HG02970 (cell line): ENCODE measurements at regions not wholly inside any gene's neighbourhood (a gene's known extent, or its start where the extent isn't known, plus 50 kb on each side); places are given as distances from the start of the nearest gene placed in this dataset.
"Not testable (repeated sequence)": the region's sequence is repeated elsewhere in the genome, so short reads cannot be mapped to it uniquely, and the experiment has no call there.

ENCODE experiments used
- ATAC-seq: cut with Tn5 transposase; IDR thresholded peaks from one replicate; pipeline ENCODE4 v1.9.1; 2021; ENCODE audit warnings: mild to moderate bottlenecking, moderate library complexity, moderate number of reproducible peaks; ENCODE audit not compliant: unreplicated experiment, low FRiP score

DNA sequence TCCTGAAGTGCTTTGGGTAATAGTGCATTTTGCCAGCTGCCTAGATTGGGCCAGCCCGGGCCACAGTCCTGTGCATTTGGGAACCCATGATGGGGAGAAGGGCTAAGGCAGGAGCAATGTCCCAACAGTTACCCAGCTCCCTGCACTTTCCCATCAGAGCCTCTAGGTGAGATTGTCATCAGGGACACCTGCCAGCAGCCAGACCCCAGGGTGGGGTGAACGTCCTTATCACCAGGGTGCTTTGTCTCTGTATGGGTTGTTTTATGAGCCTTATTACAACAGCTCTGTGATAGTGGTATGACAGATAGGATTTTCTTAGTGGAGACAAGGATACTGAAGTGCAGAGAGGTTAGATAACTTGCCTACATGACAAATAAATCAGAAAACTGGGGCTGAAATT, 365.7 kb downstream of the OSTF1 start:
- ATAC-seq: no peak

DNA sequence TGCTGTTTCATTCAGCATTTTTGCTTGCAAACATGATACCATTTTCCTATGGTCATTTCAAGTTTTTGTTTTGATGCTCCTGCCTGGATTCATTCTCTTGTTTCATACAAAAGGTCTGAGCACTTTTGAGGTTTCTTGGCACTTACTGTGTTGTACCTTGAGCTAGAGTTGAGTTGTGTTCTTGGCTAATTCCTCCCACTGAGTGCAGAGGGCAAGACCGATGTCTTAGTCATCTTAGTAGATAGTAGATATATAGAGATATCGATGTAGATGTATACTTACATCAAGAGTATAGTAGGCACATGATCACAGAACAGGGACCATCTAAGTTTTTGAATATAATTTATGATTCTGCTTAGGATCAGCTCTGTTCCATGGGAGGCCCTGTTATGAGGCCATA, 366.6 kb downstream of the OSTF1 start:
- no peak for ATAC-seq

DNA sequence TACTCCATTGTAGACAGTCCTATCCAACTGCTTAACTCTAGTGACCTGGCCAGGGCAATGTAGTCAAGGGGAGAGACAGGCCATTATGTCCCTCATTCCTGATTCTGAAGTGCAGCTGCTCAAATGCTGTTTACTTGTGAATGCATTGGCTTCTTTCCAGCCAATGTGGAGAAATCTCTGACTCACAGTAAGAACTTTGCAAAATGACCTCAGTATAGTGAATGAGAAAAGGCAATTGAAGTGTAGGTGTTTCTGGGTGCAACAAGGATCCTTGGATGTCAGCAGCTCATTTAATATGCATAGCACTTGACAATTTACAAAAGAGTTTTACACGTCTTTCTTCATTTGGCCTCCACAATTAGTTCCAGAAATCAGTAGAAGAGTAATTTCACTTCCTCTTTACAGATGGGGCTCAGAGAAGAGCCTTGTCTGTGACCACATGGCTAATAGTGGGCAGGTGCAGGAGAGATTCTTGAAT, 367.2 kb downstream of the OSTF1 start:
- peak; percentile 90 for ATAC-seq

DNA sequence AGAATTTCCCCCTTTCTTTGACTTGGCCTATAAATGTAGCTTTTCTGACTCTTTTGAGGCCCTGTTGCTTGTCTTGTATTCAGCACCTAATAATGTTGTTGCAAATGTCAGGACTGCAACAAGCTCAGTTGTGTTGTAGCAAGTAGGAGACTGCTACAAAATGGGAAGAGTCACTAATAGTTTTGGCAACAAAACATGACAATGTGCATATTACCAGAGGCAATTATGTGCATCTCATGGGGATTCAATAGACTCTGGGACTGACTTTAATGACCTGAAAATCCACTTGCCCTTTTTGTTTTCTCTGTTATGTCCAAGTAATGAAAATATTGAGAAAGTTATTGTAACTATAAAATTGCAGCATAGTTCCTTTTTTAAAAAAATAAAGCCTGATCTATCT, 368.4 kb downstream of the OSTF1 start:
- ATAC-seq: no peak

DNA sequence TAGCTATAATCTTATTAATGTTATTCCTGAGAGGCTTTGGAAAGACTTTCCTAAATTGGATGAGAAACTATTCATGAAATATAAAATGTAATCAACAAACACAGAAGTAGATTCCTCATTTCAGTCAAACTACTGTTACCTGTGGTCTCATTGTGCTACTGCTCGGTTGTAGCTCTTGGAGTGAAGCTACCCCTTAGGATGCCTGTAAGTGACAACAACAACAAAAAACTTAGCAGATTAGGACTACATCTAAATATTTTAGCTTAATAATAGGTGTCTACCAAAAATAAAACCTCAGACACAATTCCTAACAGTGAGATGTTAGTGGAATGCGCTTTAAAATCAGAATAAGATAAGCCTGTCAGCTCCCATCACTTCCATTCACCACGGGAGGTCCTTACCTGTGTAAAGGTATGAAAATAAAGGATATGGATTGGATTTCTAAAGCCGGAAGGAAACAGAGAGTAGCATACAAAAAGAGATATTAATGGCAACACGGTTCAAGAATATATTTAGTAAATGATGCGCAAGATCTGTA, 369.2 kb downstream of the OSTF1 start:
- no peak for ATAC-seq

DNA sequence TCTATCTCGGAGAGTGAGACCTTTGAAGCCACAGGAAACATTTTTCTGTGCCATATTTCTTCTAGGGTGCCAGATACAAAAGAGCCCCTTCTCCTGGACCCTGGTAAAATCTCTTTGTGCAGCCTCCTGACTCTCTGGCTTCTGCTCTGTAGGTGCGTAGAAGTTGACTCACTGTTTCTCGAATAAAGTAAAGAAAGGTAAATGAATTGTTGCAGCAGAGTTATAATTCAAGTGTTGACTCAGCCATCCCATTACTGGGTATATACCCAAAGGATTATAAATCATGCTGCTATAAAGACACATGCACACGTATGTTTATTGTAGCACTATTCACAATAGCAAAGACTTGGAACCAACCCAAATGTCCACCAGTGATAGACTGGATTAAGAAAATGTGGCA, 371.0 kb downstream of the OSTF1 start:
- ATAC-seq: not testable (repeated sequence)

DNA sequence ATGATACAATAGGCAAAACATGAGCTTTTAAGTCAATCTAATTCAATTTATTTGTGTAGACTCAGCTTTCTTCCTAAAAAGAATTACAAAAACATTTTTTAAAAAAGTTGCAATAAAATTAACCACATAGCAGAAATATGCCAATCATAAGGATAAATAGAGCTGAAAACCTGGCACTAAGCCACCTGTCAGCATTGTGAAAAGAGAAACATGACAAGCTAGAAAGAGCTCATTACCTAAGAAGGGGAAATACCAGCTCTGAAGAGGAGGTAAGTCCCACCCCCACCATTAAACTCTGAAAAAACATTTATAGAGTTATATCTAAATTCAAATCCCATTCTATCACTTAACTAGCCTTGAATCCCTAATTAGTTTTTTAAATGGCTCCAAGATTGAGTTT, 372.9 kb downstream of the OSTF1 start:
- no peak for ATAC-seq

DNA sequence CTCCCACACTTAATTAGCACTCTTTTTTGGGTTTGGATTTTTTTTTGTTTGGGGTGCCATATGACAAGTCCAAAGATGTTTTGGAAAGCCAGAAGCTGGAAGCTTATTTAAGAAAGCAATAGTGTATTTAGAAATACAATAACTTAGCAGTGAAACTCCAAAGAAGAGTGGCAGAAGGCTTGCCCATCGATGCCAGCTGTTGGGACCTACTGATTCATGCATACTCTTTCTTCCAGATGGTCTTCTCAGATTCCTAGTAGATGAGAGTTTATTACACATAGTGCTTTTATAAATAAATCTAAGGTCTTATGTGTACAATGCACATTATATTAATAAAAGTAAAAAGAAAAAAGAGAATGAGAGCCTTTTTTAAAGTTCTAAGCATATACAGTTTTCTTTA, 374.6 kb downstream of the OSTF1 start:
- no peak for ATAC-seq

DNA sequence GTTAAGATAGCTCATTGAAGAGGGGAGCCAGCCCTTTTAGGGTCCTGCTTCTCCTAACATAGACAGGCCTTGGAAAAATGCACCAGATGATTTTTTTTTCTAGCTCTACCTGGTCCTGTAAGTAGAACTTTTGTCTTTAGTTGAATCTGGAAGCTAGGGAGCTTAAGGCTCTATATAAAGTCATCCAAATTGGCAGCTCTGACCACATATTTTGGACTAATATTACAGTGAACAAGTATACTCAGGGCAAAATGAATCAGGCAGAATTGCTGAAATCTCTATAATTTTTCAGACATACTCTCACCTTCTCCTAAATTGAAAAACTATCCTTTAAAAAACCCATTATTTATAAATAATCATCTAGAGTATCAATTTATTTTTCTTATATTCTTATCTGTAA, 375.6 kb downstream of the OSTF1 start:
- no peak for ATAC-seq

DNA sequence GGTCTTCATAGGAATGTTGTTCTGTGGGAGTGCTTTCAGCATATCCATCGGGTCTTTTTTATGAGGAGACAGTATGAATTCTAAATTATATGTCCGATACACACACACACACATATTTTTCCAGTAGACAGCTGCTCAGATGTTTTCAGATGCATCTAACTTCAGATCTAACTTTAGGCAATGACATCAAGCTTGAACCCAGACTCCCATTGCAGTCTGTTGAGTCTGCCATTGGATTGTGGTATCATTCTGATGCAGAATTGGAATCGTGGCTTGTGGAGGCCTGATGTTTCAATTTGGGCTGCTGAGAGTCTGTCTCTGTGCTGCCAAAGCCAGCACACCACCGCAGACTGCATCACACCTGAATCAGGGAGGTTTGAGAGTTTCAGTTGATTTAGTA, 376.4 kb downstream of the OSTF1 start:
- no peak for ATAC-seq

DNA sequence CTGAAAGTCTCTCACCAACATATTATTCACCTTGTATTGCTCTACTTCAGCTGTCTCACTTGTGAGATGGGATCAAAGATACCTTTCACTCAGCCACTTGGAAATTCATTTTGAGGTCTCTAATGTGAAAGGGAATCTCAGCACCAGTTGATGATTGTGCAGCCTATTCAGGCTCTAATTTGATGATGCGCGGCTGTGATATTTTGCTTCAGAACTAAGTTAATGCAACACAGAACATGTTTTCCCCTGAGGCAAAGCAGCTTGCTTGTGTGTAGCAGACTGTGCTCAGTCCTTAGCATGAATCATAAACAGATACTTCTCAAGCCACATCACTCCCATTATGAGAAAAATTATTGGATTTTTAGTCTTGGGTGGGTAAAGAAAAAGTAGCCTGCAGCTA, 378.8 kb downstream of the OSTF1 start:
- ATAC-seq: no peak

DNA sequence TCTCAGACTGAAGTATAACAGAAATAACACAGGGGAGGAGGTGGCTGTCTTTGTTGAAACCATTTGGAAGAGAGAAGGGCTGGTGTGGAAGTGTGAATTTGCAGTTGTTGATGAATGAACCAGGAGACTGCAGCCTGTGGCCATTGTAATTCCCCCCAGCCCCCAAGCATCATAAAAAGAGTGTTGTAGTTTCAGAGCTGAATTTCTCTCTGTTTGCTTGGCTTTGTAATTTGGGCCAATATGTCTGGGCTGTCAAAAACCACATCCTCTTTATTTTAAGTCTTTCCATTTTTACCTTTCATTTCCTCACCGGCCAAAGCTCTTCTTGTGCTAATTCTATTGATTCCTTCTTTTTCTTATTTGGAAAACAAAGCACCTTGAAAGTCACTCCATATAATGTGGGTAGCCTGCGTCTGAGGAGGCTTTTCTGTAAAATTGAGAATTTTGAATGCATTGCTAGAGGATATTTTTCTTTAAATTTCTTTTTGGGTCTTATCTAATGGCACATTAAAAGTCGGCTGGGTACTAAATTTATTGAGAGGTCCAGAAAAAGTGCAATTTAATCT, 383.3 kb downstream of the OSTF1 start:
- ATAC-seq: no peak

DNA sequence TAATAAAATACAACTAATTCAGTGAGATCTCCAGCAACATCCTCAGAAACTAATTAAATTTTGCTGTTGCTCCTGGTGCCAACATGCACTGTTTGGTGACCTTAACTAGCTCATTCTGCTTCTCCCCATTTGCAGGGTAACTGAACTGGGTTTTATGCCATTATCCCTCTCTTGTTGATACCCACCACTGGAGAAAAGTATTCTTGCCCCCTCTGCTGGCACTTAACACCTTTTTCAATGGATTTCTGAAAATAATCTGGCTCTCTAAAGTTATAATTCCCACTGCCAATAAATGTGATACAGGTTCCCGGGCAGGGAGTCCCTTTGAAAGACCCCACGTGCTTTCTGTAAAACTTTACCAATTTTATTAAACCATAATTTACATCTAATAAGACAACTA, 394.3 kb downstream of the OSTF1 start:
- ATAC-seq: no peak

DNA sequence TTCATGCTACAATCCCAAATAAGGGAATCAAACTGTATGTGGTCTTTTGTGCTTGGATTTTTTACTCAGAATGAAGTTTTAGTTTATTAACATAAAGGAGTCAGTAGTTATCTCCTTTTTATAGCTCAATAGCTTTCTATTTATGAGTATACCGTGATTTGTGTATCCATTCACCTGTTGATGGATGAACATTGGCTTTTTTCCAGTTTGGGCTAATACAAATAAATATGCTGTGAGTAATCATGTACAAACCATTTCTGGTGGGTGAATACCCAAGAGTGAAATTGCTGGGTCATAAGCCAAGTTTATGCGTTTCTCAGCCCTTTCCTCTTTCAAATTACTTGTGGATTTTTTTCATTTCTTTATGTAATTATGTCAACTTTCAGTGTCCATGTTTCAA, 395.3 kb downstream of the OSTF1 start:
- no peak for ATAC-seq

DNA sequence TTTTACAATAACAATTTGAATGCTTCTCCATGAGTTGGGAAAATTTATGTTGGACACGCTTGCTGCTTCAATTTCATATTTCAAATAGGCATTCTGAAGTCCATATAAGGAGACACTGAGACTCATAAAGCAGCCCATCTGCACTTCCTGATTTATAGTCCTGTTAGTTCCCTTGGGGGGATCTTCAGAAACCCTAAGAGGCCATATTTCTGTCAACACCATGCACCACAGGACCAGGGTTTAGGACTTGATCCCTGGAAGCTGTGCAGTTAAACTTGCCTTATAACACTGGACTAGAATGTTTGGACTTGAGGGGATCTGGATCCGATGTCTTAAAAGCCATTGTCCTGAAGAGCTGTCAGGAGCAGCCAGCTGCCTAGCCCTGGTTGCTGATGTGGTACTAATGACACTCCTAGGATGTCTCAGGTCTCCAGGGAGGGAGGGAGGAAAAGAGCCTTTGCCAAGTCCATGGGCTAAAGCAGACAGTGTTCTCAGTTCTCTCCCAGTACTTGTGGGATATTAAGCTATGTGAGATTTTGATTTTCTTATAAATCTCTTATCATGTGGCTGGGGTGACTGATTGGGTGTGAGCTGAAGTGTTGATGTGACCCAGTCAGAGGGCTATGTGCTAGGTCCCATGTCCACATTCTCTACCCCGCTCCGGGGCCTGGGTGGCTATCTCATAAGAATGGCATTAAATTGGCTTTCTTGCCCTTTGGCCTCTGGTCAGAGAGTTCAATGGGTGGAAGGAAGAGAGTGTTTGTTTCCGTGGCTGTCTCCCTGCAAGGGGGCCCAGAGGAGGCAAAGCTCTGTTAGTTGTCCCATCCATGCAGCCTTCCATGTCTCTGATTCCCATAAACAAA, 399.8 kb downstream of the OSTF1 start:
- ATAC-seq: no peak

DNA sequence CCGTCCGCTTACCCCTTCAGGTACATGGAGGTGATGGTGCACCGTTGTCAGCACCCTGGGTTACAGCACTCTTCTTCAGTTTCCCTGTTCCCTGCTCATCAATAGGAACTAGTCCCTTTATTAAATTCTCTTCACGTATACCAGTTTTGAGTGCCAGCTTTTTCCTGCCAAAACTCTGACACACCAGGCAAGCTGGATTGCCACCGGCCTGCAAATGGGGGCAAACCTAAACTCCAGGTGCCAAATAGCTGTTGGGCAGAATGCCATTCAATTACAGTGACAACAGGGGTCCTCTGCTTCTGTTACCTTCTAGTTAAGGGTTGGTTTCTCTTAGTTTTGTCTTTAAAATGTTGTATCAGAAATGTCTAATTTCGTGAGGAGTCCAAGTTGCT, 400.4 kb downstream of the OSTF1 start:
- ATAC-seq: no peak

DNA sequence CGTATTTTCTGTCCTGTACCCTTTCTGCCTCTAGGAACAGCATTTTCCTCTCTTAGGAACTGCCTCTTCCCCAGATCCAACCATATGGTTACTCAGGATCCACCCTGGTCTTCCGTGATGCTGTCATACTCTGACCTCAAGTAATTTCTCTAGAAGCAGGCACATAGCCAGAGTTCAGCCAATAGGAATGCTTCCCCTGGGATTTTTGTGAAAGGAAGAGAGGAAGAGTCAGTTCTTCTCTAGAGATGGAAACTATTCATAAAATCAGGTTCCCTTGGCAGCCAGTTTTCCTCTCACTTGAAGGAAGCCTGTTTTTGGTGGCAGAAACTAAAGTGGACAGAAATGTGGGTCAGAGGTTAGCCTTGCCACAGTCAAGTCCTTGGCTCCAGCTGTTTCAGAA, 400.1 kb upstream of the PCSK5 start:
- no peak for ATAC-seq

DNA sequence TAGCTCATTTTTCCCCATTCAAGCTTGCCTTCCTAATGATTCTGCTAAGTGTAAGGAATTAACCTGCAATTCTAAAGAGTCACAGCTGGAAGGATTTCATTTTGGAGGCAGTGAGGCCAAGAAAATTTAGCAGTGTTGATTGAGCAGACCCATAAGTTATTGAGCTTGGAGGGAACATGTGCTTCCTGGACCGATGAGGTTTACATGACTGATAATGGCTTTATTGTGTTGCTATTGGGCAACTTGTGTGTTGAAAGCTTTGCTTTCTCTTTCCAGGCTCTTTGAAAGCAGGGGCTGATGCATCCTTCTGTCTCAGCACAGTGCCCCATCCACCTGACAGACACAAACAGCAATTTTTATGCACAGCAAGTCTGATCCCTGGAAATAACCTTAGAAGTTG, 398.9 kb upstream of the PCSK5 start:
- no peak for ATAC-seq

DNA sequence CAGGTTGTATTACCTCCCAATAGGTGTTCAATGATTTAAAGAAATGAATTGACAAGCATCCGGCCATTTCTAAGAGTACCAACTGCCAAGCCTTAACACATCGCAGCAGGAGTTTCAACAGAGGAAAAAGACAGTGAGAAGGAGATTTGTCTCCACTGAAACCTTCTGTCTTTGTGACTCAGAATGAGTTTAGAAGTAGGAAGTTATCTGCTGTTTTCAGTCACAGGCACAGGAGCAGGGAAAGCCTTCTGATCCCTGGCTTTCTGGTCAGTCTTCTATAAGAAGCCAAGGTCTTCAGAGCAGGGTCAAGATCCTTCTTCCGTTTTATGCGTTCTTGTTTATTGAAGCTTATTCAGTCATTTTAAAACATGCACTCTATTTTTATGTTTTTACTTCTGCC, 390.7 kb upstream of the PCSK5 start:
- no peak for ATAC-seq

DNA sequence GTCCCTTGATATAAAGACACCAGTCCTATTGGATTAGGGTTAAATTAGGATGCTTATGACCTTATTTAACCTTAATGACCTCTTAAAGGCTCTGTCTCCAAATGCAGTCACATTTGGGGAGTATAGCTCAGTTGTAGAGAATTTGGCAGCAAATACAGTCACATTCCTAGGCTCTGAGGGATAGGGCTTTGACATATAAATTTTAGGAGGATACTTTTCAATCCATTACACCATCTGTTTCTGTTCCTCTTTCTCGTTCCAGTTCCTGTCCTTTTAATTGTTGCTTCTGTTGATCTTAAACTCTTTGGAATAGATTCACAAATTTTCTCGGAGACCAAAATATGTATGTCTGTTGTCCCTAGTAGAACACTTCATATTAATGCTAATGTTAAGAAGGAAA, 390.0 kb upstream of the PCSK5 start:
- no peak for ATAC-seq

DNA sequence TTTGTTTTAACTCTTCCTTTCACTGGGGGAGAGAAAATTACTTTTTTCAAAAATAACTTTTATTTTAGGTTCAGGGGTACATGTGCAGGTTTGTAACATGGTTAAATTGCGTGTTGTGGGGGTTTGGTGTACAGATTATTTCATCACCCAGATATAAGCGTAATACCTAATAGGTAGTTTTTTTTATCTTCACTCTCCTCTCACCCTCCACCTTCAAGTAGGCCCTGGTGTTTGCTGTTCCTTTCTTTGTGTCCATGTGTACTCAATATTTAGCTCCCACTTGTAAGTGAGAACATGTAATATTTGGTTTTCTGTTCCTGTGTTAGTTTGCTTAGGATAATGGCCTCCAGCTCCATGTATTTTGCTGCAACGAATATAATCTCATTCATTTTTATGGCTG, 389.5 kb upstream of the PCSK5 start:
- not testable (repeated sequence) for ATAC-seq

DNA sequence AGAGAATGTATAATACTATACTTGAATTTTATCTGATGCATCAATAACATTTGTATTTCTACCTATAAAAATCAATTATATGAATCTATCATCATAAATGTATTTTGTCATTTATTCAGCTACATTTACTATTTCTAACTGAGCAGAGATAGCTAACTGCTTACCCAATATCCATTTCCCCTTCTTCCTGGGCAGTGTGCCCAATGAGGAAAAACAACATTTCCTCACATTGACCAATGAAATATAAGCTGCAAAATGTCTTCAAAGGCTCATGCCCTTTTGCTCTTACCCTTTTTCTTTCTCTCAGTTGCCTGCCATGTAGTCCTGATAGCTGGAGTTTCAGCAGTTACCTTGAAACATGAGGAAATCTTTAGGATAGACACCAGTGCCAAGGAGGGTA, 385.8 kb upstream of the PCSK5 start:
- no peak for ATAC-seq
